Mammary epithelial cell (primary cell): ENCODE measurements at regions not wholly inside any gene's neighbourhood (a gene's known extent, or its start where the extent isn't known, plus 50 kb on each side); places are given as distances from the start of the nearest gene placed in this dataset.

Experiments
- EZH2 ChIP-seq: IDR thresholded peaks from 2 replicates; pipeline ENCODE4 v1.6.1; 2012; ENCODE audit warnings: low read length, inconsistent platforms, borderline replicate concordance
- TF ChIP-seq, protein P1 (sequence below), 2 donors: IDR thresholded peaks in 1 of 2; conservative IDR thresholded peaks in 1 of 2; 2 replicates each; pipeline ENCODE4 v1.5.1; 2011 to 2012; ENCODE audit warnings: inconsistent platforms in 2 of 2, low read length in 2 of 2, mild to moderate bottlenecking in 2 of 2, control low read depth in 1 of 2, low read depth in 1 of 2; ENCODE audit not compliant: insufficient read depth in 1 of 2; ENCODE audit errors: extremely low read depth in 1 of 2

DNA sequence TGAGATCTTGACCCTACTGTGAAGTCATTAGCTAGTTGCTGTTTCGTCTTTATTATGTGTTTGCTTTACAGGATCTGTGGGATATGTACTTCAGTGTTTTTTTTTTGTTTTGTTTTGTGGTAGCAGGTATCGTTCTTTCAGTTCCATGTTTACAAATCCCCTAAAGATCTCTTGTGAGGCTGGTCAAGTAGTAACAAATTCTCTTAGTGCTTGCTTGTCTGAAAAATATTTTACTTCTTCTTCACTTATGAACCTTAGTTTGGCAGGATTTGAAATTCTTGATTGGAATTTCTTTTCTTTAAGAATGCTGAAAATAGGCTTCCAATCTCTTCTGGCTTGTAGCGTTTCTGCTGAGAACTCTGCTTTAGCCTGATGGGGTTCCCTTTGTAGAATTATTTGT lies 235.8 kb upstream of the ALCAM start:
- TF ChIP-seq, protein P1, sequence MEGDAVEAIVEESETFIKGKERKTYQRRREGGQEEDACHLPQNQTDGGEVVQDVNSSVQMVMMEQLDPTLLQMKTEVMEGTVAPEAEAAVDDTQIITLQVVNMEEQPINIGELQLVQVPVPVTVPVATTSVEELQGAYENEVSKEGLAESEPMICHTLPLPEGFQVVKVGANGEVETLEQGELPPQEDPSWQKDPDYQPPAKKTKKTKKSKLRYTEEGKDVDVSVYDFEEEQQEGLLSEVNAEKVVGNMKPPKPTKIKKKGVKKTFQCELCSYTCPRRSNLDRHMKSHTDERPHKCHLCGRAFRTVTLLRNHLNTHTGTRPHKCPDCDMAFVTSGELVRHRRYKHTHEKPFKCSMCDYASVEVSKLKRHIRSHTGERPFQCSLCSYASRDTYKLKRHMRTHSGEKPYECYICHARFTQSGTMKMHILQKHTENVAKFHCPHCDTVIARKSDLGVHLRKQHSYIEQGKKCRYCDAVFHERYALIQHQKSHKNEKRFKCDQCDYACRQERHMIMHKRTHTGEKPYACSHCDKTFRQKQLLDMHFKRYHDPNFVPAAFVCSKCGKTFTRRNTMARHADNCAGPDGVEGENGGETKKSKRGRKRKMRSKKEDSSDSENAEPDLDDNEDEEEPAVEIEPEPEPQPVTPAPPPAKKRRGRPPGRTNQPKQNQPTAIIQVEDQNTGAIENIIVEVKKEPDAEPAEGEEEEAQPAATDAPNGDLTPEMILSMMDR (conservative IDR thresholded peaks at IDR 0.05 in 1 of 2, IDR thresholded peaks at IDR 0.05 in 1 of 2; ENCODE audit: extremely low read depth in 1 of 2, insufficient read depth in 1 of 2, low read depth in 1 of 2, low read length in 2 of 2): no peak
- no peak for TF ChIP-seq EZH2
